ENCODE measurements at regions not wholly inside any gene's neighbourhood (a gene's known extent, or its start where the extent isn't known, plus 50 kb on each side); places are given as distances from the start of the nearest gene placed in this dataset.
"Not testable (repeated sequence)": the region's sequence is repeated elsewhere in the genome, so short reads cannot be mapped to it uniquely, and the experiment has no call there.

GRCh38 chr6:103709236-103709635, 1150.5 kb downstream of the HACE1 start:
- TF ChIP-seq CTCF (IDR thresholded peaks at IDR 0.05); POLR2A (IDR thresholded peaks at IDR 0.05); EP300 (IDR thresholded peaks at IDR 0.05; ENCODE audit: low read depth); POLR2AphosphoS5 (IDR thresholded peaks at IDR 0.05): not testable (repeated sequence)
